K562 (cell line): ENCODE measurements at regions not wholly inside any gene's neighbourhood (a gene's known extent, or its start where the extent isn't known, plus 50 kb on each side); places are given as distances from the start of the nearest gene placed in this dataset.

Source experiments
- ATAC-seq: fragments of 200-7000 bp; cut with Tn5 transposase; 3 replicates; pipeline ENCODE4 v1.9.1; 2020; ENCODE audit warnings: moderate library complexity
- BruUV-seq: library from RNA; stranded (reverse); fragments of 400-500 nt; replicated peaks from 2 replicates; lab custom pipeline; 2021; lab: Mats Ljungman, UMichigan
- CTCF ChIA-PET: fragments of 300-600 bp; formaldehyde crosslinking; extraction: SDS; loops from one replicate; lab custom pipeline; 2021; ENCODE audit warnings: low intra/inter-chr PET ratio; lab: Yijun Ruan, JAX
- POLR2A ChIA-PET: fragments of 300-600, 350-650 bp; sonication (Branson Sonifier 250); formaldehyde crosslinking; extraction: SDS; loops from one replicate; lab custom pipeline; 2021; ENCODE audit warnings: antibody characterized with exemption, inconsistent platforms; lab: Yijun Ruan, JAX
- DNase-seq, 4 experiments: peaks; one replicate each; pipeline versions ENCODE4 v3.0.0 to v3.0.0-alpha.2; 2011 to 2018; ENCODE audit warnings: low spot score in 3 of 4, mixed read lengths in 3 of 4; ENCODE audit errors: extremely low read depth in 1 of 4
- FAIRE-seq: peaks from 2 replicates; lab custom pipeline; 2011; peaks lifted over from hg19 to GRCh38; lab: Jason Lieb, UNC
- H2AFZ ChIP-seq: 2 replicates; pipeline ENCODE4 v1.6.0; 2011; ENCODE audit warnings: low read depth, low read length, control low read depth, inconsistent platforms
- H3K27ac ChIP-seq: fragments of 200-600 bp; 3 replicates; pipeline ENCODE4 v1.8.0; 2011; ENCODE audit warnings: low read depth, mild to moderate bottlenecking, control low read depth, inconsistent platforms, low read length, moderate library complexity, mixed read lengths; ENCODE audit errors: extremely low read depth
- H3K27me3 ChIP-seq, 2 experiments: fragments of 300-600 bp in 1 of 2; 2 replicates in 1 of 2; 3 replicates in 1 of 2; pipeline versions ENCODE4 v1.6.0 to v1.8.0; 2011; ENCODE audit warnings: inconsistent platforms in 2 of 2, low read length in 2 of 2, mild to moderate bottlenecking in 1 of 2, mixed read lengths in 1 of 2, moderate library complexity in 1 of 2; ENCODE audit not compliant: control insufficient read depth in 2 of 2, insufficient read depth in 2 of 2
- H3K36me3 ChIP-seq: fragments of 300-600 bp; 3 replicates; pipeline ENCODE4 v1.8.0; 2011; ENCODE audit warnings: mild to moderate bottlenecking, low read length, inconsistent platforms; ENCODE audit not compliant: control insufficient read depth, insufficient read depth
- H3K4me1 ChIP-seq, 2 experiments: fragments of 200-600 bp in 1 of 2; replicated peaks in 1 of 2; 2 replicates in 1 of 2; 3 replicates in 1 of 2; pipeline versions ENCODE4 v1.5.1 to v1.8.0; 2011; ENCODE audit warnings: inconsistent platforms in 2 of 2, low read length in 2 of 2, mild to moderate bottlenecking in 1 of 2, mixed read lengths in 1 of 2, moderate library complexity in 1 of 2; ENCODE audit not compliant: control insufficient read depth in 2 of 2, insufficient read depth in 2 of 2
- H3K4me2 ChIP-seq: 2 replicates; pipeline ENCODE4 v1.6.1; 2011; ENCODE audit warnings: low read length, control low read depth, inconsistent platforms, mixed read lengths; ENCODE audit not compliant: insufficient read depth
- H3K4me3 ChIP-seq: fragments of 200-600 bp; sonication (generic), shearing (Covaris generic); 2 replicates; pipeline ENCODE4 v1.5.1; 2016; ENCODE audit warnings: control low read depth, inconsistent platforms
- H3K79me2 ChIP-seq: fragments of 200-600 bp; 3 replicates; pipeline ENCODE4 v1.8.0; 2011; ENCODE audit warnings: low read length, inconsistent platforms; ENCODE audit not compliant: control insufficient read depth, insufficient read depth
- H3K9ac ChIP-seq, 2 experiments: 2 replicates each; pipeline versions ENCODE4 v1.6.0 to v1.6.1; 2011; ENCODE audit warnings: low read depth in 2 of 2, low read length in 2 of 2, control low read depth in 1 of 2, inconsistent platforms in 1 of 2, mild to moderate bottlenecking in 1 of 2, mixed read lengths in 1 of 2; ENCODE audit not compliant: insufficient read depth in 1 of 2
- H3K9me1 ChIP-seq: one replicate; pipeline ENCODE4 v1.6.0; 2011; ENCODE audit warnings: inconsistent platforms, mild to moderate bottlenecking, low read length, moderate library complexity; ENCODE audit not compliant: control insufficient read depth, insufficient read depth
- H3K9me3 ChIP-seq: replicated peaks from 2 replicates; pipeline ENCODE4 v1.5.1; 2011; ENCODE audit warnings: low read depth, low read length, inconsistent platforms; ENCODE audit not compliant: control insufficient read depth, insufficient read depth
- H4K20me1 ChIP-seq: replicated peaks from 2 replicates; pipeline ENCODE4 v1.6.1; 2011; ENCODE audit warnings: low read length, inconsistent platforms, mixed read lengths; ENCODE audit not compliant: control insufficient read depth, insufficient read depth
- IRF2 ChIP-seq: sonication (generic); formaldehyde crosslinking; IDR thresholded peaks from 2 replicates; pipeline ENCODE4 v1.8.1; 2022; ENCODE audit warnings: mild to moderate bottlenecking, missing genetic modification reagents
- SETDB1 ChIP-seq: IDR thresholded peaks from one replicate; pipeline ENCODE4 v1.6.1; 2012; ENCODE audit warnings: low read length, control low read depth, inconsistent platforms
- TAF9B ChIP-seq: fragments of 450-650 bp; IDR thresholded peaks from 2 replicates; pipeline ENCODE4 v1.6.1; 2018; ENCODE audit warnings: mild to moderate bottlenecking; ENCODE audit not compliant: partially characterized antibody
- ZBTB34 ChIP-seq: fragments of 250-450 bp; sonication (Bioruptor Pico); IDR thresholded peaks from 2 replicates; pipeline ENCODE4 v1.8.0; 2021; ENCODE audit warnings: mild to moderate bottlenecking, moderate library complexity
- ZNF740 ChIP-seq, 3 experiments: fragments of 200-800 bp in 1 of 3; sonication (Bioruptor generic) in 1 of 3; sonication (generic) in 1 of 3; formaldehyde crosslinking in 1 of 3; IDR thresholded peaks; 2 replicates each; pipeline versions ENCODE4 v1.6.1 to v1.8.0; 2016 to 2022; ENCODE audit warnings: mild to moderate bottlenecking in 2 of 3, missing compliant biosample characterization in 2 of 3, missing genetic modification characterization in 2 of 3, missing genetic modification reagents in 1 of 3
- ZSCAN32 ChIP-seq: fragments of 450-650 bp; formaldehyde crosslinking; IDR thresholded peaks from 2 replicates; pipeline ENCODE4 v1.4.0; 2020; ENCODE audit warnings: mild to moderate bottlenecking, moderate library complexity
- WGBS: fragments of 100-300 bp; shearing (Covaris generic); methylation state at CpG from one replicate; pipeline ENCODE4 v1.1.6; 2016; ENCODE audit warnings: low coverage, mixed read lengths; ENCODE audit not compliant: insufficient coverage; ENCODE audit errors: missing lambda C conversion rate; 5-methylcytosine and 5-hydroxymethylcytosine counted together
- in situ Hi-C: fragments of 300-500 bp; cut with MboI; formaldehyde crosslinking; loops from 4 replicates; pipeline ENCODE4 v1.15.0; 2018; ENCODE audit warnings: inconsistent platforms, mixed read lengths
- intact Hi-C: fragments of 100-400 bp; cut with micrococcal nuclease; formaldehyde crosslinking; loops from 2 replicates; pipeline ENCODE4 v1.14.2; 2022

- intact Hi-C loops (no loop called here), in situ Hi-C loops (no loop called here)
- Histone ChIP-seq H3K36me3 (no peaks in the 10 kb centered on the region), H3K27ac (no peak overlapping the region), H3K9me3 (no peaks in the 10 kb centered on the region), H3K79me2 (no peaks in the 10 kb centered on the region), H4K20me1 (no peaks in the 10 kb centered on the region), H3K27me3 (no peaks in the 10 kb centered on the region), H3K4me1 (no peaks in the 10 kb centered on the region), H3K9me1 (no peaks in the 10 kb centered on the region), H3K9ac (no peak overlapping the region), H2AFZ (no peak overlapping the region), H3K4me3 (no peak overlapping the region), H3K4me2 (no peak overlapping the region)
- ChIA-PET POLR2A (no interaction called here), CTCF (no interaction called here)
- WGBS, result 0% methylated on average over 2 of the region's 2 CpGs
- DNase-seq (no peak), FAIRE-seq (no peak), ATAC-seq (no peak)
- no peak for TF ChIP-seq IRF2 (CRISPR knock-in tag)
- no TSS peak for BruUV-seq
Observed at GRCh38 chr14:40899435-40899834, 707.2 kb upstream of the LRFN5 start.

GRCh38 chr14:40894846-40895245 is 711.8 kb upstream of the LRFN5 start:
- no peak for FAIRE-seq
- Histone ChIP-seq H3K36me3 (no peaks in the 10 kb centered on the region), H3K4me3 (no peak overlapping the region), H4K20me1 (no peaks in the 10 kb centered on the region), H3K27ac (no peak overlapping the region)
- no peak for TF ChIP-seq SETDB1
- no peak for TF ChIP-seq ZSCAN32 (CRISPR knock-in tag)
- TF ChIP-seq TAF9B, result no peak
- TF ChIP-seq ZNF740 (CRISPR knock-in tag; IDR thresholded peaks at IDR 0.05), result no peak
- TF ChIP-seq ZNF740 (tag; IDR thresholded peaks at IDR 0.05), result no peak
- TF ChIP-seq ZBTB34 (CRISPR knock-in tag), result no peak
- TF ChIP-seq, all 486 proteins: peak for 0
- no peaks in the 10 kb centered on the region for H3K4me1 ChIP-seq
- POLR2A ChIA-PET, result no interaction called here
- H3K9ac ChIP-seq, result no peak overlapping the region
- CTCF ChIA-PET, result no interaction called here
- ATAC-seq, result no peak
- intact Hi-C loops (no loop called here), in situ Hi-C loops (no loop called here)
- H3K9me3 ChIP-seq, result no peaks in the 10 kb centered on the region
- no TSS peak for BruUV-seq
- H3K9me1 ChIP-seq, result no peaks in the 10 kb centered on the region
- no peak overlapping the region for H2AFZ ChIP-seq
- DNase-seq, result no peak
- no peaks in the 10 kb centered on the region for H3K79me2 ChIP-seq
- H3K4me2 ChIP-seq, result no peak overlapping the region
- H3K27me3 ChIP-seq, result no peaks in the 10 kb centered on the region
- 10% methylated on average over 2 of the region's 2 CpGs for WGBS
